ENCODE measurements at regions not wholly inside any gene's neighbourhood (a gene's known extent, or its start where the extent isn't known, plus 50 kb on each side); places are given as distances from the start of the nearest gene placed in this dataset.

DNA sequence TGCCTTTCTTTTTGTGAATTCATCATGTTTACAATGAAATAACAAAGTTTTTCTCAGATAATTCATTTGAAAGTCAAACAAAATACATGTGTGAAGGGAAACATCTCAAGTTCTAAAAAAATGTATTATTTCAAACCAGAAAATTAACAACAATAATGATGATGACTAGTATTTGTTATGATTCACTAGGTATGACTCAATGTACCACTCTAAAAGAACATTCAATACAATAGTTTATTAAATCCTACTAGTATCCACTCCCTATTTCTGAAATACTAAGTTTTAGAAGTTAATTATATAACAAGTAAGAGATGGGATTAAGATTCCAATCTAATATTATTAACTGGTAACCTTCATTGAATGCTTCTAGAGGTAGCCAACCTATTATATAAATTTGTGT is 1444.8 kb upstream of the CDH8 start:
- TF ChIP-seq, protein P1, sequence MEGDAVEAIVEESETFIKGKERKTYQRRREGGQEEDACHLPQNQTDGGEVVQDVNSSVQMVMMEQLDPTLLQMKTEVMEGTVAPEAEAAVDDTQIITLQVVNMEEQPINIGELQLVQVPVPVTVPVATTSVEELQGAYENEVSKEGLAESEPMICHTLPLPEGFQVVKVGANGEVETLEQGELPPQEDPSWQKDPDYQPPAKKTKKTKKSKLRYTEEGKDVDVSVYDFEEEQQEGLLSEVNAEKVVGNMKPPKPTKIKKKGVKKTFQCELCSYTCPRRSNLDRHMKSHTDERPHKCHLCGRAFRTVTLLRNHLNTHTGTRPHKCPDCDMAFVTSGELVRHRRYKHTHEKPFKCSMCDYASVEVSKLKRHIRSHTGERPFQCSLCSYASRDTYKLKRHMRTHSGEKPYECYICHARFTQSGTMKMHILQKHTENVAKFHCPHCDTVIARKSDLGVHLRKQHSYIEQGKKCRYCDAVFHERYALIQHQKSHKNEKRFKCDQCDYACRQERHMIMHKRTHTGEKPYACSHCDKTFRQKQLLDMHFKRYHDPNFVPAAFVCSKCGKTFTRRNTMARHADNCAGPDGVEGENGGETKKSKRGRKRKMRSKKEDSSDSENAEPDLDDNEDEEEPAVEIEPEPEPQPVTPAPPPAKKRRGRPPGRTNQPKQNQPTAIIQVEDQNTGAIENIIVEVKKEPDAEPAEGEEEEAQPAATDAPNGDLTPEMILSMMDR (IDR thresholded peaks at IDR 0.05; ENCODE audit: low read depth, low read length), result no peak
- TF ChIP-seq POLR2A (IDR thresholded peaks at IDR 0.05; ENCODE audit: extremely low read depth, insufficient read length) (no peak), MYC (IDR thresholded peaks at IDR 0.05; ENCODE audit: low read depth, low read length) (no peak)
- TF ChIP-seq, protein P2, sequence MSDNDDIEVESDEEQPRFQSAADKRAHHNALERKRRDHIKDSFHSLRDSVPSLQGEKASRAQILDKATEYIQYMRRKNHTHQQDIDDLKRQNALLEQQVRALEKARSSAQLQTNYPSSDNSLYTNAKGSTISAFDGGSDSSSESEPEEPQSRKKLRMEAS (IDR thresholded peaks at IDR 0.05; ENCODE audit: low read depth, low read length), result no peak
